ENCODE measurements at regions not wholly inside any gene's neighbourhood (a gene's known extent, or its start where the extent isn't known, plus 50 kb on each side); places are given as distances from the start of the nearest gene placed in this dataset.

DNA sequence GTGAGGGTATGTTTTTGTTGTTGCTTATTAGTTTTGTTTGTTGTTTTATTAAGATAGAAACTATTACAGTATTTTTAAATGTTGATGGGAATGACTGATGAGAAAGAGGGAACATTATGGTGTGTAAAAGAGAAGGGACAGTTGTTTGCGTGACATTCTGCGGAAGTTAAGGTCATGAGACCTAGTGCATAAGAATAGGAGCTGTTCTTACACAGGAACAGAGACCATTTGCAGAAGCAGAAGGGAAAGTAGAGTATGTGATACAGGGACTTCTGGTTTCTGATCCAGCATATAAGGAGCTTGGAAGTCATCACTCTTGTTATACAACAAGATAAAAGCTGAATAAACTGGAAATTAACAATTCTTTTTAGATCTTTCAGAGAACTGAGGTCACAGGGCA lies 299.2 kb upstream of the API5 start:
- intact Hi-C loops (cut with micrococcal nuclease; ENCODE audit: unreplicated experiment): no loop called here
- H3K36me3 ChIP-seq (ENCODE audit: control insufficient read depth, insufficient read depth, low read length): no peaks in the 10 kb centered on the region
- in situ Hi-C loops (cut with HindIII; ENCODE audit: low pct_unique_long_range_greater_than_20kb, low sequenced_read_pairs): no loop called here
- no TSS peak for BruUV-seq (replicated peaks)
- TF ChIP-seq, protein P1, sequence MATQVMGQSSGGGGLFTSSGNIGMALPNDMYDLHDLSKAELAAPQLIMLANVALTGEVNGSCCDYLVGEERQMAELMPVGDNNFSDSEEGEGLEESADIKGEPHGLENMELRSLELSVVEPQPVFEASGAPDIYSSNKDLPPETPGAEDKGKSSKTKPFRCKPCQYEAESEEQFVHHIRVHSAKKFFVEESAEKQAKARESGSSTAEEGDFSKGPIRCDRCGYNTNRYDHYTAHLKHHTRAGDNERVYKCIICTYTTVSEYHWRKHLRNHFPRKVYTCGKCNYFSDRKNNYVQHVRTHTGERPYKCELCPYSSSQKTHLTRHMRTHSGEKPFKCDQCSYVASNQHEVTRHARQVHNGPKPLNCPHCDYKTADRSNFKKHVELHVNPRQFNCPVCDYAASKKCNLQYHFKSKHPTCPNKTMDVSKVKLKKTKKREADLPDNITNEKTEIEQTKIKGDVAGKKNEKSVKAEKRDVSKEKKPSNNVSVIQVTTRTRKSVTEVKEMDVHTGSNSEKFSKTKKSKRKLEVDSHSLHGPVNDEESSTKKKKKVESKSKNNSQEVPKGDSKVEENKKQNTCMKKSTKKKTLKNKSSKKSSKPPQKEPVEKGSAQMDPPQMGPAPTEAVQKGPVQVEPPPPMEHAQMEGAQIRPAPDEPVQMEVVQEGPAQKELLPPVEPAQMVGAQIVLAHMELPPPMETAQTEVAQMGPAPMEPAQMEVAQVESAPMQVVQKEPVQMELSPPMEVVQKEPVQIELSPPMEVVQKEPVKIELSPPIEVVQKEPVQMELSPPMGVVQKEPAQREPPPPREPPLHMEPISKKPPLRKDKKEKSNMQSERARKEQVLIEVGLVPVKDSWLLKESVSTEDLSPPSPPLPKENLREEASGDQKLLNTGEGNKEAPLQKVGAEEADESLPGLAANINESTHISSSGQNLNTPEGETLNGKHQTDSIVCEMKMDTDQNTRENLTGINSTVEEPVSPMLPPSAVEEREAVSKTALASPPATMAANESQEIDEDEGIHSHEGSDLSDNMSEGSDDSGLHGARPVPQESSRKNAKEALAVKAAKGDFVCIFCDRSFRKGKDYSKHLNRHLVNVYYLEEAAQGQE (IDR thresholded peaks at IDR 0.05; ENCODE audit: insufficient read depth in 1 of 2, low read depth in 2 of 2, low read length in 1 of 2): no peak
- no peak for TF ChIP-seq TCF7L2 (IDR thresholded peaks at IDR 0.05; ENCODE audit: low read depth, low read length)
- no peak for TF ChIP-seq SIN3A (IDR thresholded peaks at IDR 0.05; ENCODE audit: borderline replicate concordance, insufficient read depth, low read depth, low read length)
- TF ChIP-seq, protein P2, sequence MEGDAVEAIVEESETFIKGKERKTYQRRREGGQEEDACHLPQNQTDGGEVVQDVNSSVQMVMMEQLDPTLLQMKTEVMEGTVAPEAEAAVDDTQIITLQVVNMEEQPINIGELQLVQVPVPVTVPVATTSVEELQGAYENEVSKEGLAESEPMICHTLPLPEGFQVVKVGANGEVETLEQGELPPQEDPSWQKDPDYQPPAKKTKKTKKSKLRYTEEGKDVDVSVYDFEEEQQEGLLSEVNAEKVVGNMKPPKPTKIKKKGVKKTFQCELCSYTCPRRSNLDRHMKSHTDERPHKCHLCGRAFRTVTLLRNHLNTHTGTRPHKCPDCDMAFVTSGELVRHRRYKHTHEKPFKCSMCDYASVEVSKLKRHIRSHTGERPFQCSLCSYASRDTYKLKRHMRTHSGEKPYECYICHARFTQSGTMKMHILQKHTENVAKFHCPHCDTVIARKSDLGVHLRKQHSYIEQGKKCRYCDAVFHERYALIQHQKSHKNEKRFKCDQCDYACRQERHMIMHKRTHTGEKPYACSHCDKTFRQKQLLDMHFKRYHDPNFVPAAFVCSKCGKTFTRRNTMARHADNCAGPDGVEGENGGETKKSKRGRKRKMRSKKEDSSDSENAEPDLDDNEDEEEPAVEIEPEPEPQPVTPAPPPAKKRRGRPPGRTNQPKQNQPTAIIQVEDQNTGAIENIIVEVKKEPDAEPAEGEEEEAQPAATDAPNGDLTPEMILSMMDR (IDR thresholded peaks at IDR 0.05): no peak
- no peak for TF ChIP-seq POLR2AphosphoS5 (IDR thresholded peaks at IDR 0.05; ENCODE audit: low read depth, low read length)
- H3K27ac ChIP-seq (ENCODE audit: low read length): no peak overlapping the region
- H3K9me3 ChIP-seq (ENCODE audit: control insufficient read depth, insufficient read depth, low read depth, low read length): no peaks in the 10 kb centered on the region
- POLR2A ChIA-PET: no interaction called here
- no peaks in the 10 kb centered on the region for H3K27me3 ChIP-seq (ENCODE audit: control insufficient read depth, insufficient read depth, low read length)
- no peak for ATAC-seq
- CTCF ChIA-PET: no interaction called here
- H3K4me1 ChIP-seq (ENCODE audit: control insufficient read depth, insufficient read depth, low read length): no peaks in the 10 kb centered on the region
- DNase-seq (ENCODE audit: low read depth, low spot score): no peak
- no peak overlapping the region for H3K4me3 ChIP-seq (ENCODE audit: low read depth in 2 of 2, low read length in 2 of 2)

GRCh38 chr11:43021466-43021865 lies 290.3 kb upstream of the API5 start:
- DNase-seq (ENCODE audit: low read depth, low spot score): no peak
- Histone ChIP-seq H3K4me3 (ENCODE audit: low read depth in 2 of 2, low read length in 2 of 2) (no peak overlapping the region), H3K27me3 (ENCODE audit: control insufficient read depth, insufficient read depth, low read length) (no peaks in the 10 kb centered on the region), H3K9me3 (ENCODE audit: control insufficient read depth, insufficient read depth, low read depth, low read length) (no peaks in the 10 kb centered on the region), H3K36me3 (ENCODE audit: control insufficient read depth, insufficient read depth, low read length) (no peaks in the 10 kb centered on the region), H3K4me1 (ENCODE audit: control insufficient read depth, insufficient read depth, low read length) (no peaks in the 10 kb centered on the region), H3K27ac (ENCODE audit: low read length) (no peak overlapping the region)
- no TSS peak for BruUV-seq (replicated peaks)
- ATAC-seq: no peak
- TF ChIP-seq, protein P1 (IDR thresholded peaks at IDR 0.05; ENCODE audit: insufficient read depth in 1 of 2, low read depth in 2 of 2, low read length in 1 of 2): no peak
- TF ChIP-seq, protein P2 (IDR thresholded peaks at IDR 0.05): peak; percentile 35
- intact Hi-C loops (cut with micrococcal nuclease; ENCODE audit: unreplicated experiment): no loop called here
- in situ Hi-C loops (cut with HindIII; ENCODE audit: low pct_unique_long_range_greater_than_20kb, low sequenced_read_pairs): no loop called here
- POLR2A ChIA-PET: no interaction called here
- CTCF ChIA-PET: interaction anchor here (0.7 kb wide), 1 partner anchor 823 kb away, joined by 6 read pairs; no protein-coding TSS in a partner anchor

All from Panc1 (cell line).